CD4-positive, alpha-beta T cell treated with Interleukin-4 for 1 hour (primary cell): ENCODE measurements at regions not wholly inside any gene's neighbourhood (a gene's known extent, or its start where the extent isn't known, plus 50 kb on each side); places are given as distances from the start of the nearest gene placed in this dataset.

Experiments
- DNase-seq, 2 donors: peaks; one replicate each; pipeline ENCODE4 v3.0.0-alpha.2; 2020 to 2022

DNA sequence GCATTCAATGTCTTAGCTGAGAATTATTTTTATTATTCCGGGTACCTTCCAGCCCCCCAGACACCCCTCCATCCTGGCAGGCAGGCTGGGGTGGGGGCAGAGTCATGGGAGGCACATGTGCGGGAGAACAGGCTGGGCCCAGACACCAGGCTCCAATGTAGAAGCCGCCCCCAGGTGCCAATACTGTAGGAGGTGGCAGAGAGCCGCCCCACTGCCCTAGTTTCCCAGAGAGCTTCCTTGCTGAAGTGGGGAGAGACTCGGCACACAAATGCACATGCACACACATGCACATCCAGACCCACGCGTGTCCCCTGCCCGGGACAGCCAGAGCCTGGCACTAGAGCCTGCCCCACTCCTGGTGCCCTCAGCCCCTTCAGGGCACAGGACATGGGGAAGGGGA is 98.4 kb upstream of the LINGO1 start:
- no peak for DNase-seq

DNA sequence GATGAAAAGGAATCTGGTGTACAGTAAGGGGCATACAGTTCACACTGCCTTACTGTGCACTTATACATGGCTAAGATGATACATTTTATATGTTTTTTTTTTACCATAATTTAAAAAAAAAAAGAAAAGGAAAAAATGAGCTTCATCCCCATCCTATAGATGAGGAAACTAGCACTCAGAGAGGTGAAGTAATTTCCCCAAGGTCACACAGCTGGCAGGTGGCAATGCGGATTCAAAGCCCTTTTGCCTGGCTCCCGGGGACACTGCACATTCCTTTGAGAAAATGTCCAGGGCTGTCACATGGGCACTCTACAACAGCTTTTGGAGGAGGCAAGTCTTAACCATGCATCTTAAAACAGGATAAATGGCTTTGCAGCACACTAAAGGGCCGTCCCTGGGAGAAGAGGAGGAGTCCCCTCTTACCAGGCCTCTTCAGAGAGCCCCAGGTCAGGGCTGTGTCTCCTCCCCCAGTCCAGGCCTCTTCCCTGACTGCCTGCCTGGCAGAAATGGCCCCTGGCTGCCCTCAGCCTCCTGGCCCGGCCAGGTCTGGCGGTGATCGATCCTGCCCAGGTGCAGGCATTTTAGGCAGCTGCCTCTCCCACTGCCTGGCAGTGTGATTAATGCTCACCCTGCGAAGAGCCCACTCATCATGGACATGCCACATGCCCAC is 95.1 kb upstream of the LINGO1 start:
- no peak for DNase-seq

DNA sequence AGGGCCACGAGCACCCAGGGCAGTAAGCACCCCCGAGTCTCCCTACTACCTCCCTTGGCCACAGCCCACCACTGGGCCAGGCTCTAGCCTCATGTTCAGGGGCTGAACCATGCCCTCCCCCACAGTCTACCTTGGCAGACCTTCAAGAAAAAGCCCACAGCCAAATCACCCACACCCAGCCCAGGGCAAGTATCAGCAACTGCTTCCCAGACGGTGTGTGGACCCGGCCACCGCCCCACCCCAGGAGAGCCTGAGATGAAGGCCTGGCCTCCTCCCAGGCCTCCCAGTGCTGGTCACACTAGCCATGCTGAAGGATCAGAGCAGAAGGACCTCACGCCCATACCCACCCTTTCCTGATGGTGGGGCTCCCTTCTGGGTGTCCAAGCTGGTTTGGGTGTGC is 92.0 kb upstream of the LINGO1 start:
- DNase-seq, result no peak

DNA sequence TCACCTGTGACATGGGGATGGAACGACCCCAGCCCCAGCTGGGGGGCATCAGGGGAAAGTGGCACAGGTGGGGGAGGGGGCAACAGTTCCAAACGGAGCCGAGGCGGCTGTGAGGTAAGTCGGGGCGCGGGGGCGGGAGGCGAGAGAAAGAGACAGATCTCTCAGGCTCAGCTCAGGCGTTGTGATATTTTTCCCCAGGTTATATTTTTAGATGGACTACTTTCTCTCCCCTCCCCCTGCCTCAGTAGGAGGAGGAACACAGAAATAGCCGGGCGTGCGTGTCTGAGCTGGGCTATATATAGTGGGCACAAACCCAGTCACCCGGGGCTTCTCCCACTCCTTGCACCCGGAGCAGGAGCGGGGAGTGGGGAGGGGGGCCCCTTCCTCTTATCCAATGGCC is 91.0 kb upstream of the LINGO1 start:
- no peak for DNase-seq

DNA sequence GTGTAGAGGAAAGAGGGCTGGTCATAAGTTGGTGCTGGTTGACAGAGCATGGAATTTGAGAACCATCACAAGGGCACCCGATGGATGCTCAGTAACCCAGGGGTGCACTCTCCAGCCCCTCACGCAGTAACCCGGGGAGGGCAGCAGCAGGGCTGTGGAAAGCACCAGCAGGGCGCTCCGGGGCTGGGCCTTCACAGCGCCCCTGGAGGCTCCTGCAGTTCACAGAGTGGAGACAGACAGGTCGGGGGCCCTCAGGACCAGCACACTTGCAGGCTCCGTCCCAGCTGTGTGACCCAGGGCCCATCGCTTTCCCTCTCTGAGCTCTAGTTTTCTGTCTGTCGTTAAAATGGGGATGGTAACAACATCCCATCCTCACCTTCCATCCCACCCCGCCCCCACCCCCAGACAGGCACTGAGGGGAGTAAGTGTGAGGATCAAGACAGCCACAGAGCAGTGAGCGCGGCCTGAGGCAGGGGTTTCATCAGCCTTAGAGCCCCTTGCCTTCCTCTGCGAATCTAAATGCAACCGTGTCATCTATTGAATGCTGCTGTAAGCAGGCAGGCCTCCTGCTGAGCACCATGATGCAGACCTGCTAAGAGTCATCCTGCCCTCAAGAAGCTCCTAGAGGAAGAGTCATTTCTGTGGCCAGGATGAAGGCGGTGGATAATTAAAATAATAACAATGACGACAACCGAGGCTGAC is 90.2 kb upstream of the LINGO1 start:
- no peak for DNase-seq

DNA sequence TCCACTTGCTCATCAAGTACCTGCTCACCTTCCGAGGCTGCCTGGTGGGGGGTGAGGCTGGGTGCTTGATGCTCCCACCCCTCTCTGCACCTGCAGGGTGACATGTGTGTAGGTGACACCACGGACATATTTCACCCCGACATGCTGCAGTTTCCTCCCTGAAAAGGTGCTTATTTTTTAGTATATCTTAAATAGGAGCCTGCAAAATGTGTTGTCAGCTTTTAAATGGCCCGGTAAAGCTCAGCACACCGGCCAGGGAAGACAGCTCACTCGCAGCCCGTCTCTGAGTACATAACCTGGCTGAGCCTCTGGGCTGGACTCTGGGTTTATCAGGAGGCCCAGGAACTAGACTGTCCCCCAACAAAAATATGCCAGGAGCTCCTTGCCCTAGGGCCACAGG is 89.3 kb upstream of the LINGO1 start:
- no peak for DNase-seq

DNA sequence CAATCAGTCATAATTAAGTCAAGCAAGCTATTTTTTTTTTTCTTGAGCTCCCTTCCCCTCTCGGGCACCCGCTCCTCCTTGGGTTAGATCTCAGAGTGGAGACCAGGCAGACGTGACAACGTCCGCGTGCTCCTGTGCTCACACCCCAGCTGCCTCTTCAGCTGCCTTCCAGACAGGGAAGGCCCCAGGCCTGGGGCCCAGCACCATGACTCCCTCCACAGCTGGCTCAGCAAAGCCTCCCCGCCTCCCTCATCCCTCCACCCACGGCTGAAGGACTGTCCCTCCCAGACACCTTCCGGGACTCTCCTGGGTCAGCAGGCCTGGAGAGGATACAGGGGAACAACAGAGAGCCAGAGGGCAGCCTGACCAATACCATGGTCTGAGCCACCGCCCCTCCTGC is 87.9 kb upstream of the LINGO1 start:
- DNase-seq, result no peak

DNA sequence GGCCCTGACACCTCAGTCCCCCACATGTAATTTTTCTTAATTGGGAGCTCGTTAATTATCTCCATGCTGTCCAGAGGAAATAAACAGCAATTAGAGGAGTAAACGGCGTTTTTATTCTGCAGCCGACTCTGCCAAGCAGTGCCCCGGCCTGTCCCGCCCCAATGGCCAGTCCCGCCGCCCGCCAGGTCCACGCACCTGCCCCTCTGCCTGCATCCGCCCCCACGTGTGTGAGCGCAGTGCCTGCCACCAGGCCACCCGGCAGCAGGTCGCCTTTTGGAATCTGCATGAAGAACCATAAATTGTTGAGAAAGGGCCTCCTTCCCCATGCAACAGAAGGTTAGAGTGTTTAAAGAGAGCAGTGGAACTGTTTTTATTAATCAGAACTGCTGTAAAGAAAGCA is 87.5 kb upstream of the LINGO1 start:
- no peak for DNase-seq

DNA sequence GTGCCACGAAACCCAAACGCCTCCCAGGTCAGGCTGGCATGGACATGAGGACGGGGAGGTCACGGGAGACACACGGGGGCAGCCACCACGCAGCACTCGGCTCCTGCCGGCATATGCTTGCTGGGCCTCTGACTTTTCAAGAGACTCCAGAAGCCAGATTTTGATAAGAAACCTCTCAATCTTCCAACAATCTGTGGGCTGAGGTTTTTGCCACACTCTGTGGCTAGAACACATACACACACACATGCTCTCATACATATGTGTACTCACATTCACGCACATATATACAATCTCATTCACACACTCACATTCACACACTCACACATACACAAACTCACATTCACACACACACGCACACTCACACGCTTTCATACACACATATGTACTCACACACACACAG is 86.7 kb upstream of the LINGO1 start:
- DNase-seq, result no peak

DNA sequence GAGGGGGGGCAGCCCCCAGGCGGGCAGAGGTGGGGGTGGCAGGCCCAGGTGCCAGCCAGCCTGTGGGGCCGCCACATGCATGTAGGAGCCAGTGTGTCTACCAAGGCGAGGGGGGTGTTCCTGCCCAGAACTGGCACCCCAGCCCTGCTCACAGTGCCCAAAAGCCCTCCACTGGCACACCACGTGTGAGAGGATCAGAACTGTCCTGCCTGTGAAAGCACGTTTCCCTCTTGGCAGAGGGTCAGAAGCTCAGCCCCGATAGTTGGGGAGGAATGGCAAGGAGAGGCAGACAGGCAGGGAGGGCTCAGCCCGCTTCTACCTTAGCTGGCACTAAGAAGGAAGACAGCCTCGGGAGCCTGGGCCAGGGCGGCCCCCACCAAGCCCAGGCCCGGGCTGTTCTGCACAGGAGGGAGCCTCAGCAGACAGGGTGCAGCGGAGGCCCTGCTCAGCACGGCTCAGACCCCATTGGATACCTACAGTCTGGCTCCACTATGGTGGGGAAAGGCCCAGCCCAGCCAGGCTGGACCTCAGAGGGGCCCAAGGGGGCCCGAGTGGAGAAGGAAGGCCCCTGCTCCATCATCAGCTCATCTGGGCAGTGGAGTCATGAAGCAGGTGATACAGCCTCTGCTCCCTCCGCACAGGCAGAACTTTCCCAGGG is 84.8 kb upstream of the LINGO1 start:
- no peak for DNase-seq

DNA sequence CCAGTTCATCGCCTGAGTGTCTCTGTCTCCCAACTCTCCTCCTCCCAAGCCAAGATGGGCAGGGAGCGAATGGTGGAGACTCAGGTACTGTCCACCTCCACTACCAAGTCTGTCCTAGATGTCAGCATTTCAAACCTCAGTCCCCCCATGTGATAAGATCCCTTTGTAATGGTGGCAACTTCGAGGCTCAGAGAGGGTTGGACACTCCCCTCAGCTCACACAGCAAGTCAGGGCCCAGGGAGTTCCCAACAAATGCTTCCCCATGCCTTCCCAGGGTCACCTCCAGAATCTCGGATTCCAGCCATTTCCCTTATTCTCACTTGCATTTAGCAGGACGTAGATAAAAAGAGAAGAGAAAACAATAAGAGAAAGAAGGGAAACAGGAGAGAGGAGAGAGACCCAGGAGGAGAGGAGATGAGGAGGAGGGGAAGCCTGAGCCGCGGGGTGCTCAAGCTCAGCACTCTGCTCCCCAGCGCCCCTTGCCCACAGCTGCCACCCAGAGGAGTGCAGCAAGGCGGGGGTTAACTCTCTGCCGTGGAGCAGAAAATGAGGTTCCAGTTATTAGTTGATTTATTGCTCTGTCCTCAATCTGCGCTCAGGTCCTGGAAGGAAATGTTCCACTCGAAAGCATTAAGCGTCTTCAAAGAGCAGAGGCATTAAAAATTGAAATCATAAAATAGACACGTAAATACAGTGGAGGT is 84.1 kb upstream of the LINGO1 start:
- no peak for DNase-seq

DNA sequence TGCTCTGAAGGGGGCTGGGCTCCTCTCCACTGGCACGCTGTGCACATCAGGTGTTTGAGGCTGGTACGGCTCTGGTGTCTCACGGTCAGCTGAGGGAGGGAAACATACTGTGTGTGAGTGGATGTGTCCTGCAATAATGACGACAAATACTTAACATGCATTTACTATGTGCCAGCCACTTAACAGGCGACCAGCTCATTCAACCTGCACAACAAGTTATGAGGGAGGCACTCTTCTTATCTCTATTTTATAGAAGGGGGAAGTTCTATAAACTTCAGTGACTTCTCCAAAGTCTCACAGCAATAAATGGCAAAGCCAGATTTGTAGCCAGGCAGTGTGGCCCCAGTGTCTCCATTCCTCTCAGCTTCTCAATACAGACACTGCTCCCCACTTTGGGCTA is 83.1 kb upstream of the LINGO1 start:
- no peak for DNase-seq

DNA sequence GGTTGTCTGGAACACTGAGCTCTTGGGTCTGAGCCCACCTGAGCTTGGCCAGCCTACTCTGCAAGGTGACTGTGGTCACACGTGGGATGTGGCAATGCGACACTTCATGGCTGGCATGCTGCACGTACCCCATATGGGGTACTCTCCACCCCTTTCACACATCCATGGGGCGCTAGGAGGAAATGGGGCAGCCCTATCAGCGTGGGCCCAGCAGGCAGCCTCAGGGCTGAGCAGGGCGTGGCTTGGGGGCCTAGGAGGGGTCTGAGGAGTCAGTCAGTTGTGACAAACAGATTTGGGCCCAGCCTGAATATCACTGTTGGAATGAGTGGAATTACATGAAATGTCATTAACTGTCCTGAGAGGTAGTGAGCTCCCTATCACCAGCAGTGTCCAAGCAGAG is 82.3 kb upstream of the LINGO1 start:
- DNase-seq, result no peak

DNA sequence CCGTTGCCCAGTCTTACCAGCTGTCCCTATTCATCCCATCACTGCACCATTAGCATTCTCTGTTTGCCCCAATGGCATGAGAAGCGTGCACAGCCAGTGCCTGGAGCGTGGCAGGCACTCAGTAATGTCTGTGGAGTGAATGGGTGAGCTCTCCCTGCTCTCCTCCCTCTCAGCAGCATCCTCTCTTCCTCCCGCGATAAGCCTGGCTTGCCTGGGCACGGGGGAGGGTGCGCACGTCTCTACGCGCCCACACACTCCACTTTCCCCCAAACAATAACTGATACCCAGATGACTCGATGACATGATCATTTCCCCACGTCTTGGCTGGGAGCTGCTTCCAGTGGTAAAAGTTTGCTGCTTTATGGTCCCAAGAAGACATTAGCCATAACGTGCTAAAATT is 81.8 kb upstream of the LINGO1 start:
- DNase-seq, result no peak

DNA sequence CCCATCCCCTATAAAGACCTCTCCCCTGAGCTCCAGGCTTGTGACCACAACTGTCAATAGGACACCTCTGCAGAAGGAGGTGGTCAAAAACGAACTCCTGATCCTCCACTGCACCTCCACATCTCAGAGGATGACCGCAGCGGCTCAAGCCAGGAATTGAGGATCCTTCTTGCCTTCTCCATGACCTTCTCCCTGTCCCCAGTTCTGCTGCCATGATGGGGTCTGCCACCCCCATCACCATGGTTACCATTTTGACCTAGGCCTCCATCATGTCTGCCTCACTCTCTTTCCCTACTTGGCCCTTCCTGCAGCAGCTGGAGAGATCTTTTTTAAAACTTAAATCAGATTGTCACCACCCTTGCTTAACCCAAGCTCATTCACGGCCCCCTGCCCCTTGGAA is 81.3 kb upstream of the LINGO1 start:
- DNase-seq, result no peak

DNA sequence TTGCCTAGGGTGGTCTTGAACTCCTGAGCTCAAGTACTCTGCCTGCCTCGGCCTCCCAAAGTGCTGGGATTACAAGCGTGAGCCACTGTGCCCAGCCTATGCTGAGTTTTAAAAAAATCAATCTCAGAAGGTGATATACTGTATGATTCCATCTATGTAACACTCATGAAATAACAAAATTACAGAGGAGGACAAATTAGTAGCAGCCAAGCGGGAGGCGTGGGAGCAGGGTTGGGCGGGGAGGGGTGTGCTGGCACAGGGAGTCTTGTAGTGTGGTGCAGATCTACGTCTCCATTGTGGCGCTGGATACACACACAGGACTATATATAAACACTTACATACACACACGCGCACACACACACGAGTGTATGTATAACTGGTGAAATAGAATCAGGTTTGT is 80.6 kb upstream of the LINGO1 start:
- no peak for DNase-seq

DNA sequence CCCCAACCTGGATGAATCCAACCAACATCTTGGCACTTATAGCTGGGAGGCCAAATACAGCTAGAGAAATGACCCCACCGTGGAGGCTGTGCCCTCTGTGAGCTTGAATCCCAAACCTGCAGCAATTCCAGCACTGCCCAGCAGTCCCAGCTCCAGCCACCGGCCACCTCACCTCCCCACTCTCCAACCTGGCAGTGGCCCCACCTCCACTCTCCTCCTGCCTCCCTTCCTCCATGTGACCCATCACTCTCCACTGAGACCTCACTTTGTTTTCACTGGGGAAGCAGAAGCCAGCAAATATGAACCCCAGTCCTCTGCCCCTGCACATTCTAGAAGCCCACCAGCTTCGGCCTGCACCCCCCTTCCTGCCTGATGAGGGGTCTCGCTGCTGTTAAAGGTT is 79.7 kb upstream of the LINGO1 start:
- no peak for DNase-seq

DNA sequence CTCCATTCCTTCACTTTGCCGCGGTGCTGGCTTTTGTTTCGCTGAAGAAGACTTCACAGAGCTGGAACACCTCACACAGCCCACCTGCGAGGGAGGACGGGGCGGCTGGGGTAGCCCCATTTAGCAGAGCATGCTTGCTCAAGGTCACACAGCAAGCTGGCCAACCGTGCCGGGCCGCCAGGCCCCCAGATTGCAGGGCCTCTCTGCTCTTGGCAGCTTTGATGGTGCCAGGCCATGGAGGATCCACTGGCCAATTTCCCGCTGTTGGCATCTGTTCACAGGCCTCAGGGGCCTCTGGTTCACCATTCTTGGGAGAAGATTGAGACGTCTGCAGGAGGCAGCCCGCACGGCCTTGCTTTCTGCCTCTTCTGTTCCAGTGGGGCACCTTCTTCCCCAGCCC is 77.9 kb upstream of the LINGO1 start:
- no peak for DNase-seq

DNA sequence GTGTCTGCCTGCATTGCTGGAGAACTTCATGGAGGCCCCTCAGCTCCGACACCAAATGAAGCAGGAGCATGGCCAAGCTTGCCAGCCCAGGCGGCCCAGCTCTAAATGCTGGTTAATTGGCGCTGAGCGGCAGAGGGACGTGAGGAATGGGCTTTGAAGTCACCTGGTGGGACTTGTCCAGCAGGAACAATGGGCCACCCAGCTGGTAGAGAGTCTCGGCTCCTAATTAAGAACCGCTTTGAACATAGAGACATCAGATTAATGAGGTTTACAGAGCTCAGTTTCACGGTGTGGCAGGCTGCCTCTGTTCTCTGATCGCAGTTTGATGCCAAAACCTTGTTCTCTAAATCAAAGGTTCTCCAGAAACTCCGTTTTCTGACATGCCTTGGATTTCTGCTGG is 77.5 kb upstream of the LINGO1 start:
- no peak for DNase-seq

DNA sequence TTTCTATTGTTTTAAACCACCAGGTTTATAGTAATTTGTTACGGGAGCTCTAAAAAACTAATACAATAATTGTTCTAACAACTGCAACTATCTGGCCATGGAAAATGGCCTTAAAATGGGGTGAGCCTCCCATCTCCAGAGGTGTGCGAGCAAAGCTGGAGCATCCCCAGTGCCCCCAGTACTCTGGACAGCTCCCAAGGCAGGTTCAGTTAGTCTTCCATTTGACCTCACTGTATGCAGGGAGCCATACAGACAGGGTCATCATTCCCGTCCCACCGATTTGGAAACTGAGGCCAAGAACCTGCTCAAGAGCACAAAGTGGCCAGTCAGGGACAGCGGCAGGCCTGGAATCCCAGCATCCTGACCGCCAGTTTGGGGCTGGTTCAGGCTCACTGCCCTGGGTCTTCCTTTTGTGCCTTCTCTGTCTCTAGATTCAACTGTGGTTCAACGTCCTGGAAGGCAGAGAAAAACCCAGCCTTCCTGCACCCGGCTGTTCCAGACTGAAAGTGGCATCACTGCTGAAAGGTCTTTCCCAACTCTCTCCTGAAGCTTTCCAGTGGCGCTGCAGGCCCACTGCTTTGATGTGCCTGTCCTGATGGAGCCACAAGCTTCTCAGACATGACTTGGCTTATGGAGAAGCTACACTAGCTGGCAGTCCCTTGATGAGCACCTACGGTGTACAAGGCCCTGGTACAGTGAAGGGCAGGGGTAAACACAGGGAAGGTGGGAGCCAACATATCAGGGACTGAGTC is 76.6 kb upstream of the LINGO1 start:
- no peak for DNase-seq

DNA sequence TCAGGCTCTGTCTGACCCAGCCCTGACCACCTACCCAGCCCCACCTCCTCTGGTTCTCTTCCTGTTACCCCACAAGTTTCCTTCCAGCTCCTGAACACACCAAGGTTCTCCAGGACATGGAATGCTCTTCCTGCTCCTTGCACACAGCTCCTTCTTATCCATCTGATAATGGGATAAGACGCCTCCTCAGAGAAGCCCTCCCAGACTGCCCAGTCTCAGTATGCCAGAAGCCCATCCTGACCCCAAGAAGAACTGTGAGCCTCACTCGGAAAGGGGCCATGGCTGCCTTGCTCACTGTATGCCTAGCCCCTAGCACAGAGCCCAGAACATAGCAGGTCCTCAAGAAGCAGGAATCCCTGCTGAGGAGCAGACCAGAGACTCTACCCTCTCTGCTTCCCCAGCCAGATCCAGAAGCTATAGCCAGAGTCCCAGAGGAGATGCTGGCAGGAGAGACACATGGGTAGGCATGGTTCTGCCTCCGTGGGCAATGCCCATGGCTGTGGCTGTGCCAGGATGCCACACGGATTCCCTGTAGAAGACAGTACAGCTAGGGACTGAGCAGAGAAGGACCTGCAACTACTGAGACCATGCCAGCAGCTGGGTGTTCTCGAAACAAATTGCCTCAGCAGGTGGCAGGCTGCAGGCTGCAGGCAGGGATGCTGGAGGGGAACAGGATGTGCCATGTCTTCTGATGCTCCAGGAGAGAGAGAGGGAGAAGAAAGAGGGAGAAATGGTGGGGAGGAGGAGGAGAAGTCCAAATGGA is 74.0 kb upstream of the LINGO1 start:
- DNase-seq, result no peak

DNA sequence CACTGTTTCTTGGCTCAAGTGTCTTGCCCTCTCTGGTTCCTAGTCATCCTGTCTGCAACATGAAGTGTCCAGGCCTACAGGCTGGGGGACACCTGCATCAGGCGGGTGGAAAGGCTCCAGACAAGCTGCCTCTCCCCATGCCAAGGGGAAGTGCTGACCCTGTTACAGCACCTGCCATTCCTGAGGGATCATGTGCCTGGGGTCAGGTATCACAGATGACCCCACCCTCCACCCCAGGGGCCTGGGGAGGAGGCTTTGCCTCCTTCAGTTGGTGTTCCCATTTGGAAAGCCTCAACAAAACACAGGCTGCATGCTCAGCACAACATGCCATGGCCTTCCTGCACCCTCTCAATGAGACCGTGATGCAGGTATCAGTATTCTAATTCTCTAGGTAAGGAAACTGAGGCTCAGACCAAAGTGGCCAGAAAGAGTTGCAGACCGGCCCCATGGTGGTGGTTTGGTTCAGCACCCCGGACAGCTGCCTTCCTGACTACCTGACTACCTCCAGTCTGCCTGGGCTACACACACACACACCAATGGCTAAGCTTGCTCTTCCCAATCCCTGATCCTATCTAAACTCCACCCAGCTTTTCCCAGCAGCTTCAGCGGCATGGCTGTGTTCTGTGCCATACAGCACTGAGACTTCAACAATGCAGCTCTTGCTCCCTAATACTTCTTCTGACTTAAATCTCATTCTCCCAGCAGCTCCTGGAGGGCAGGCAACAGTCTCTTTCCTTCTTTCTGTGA is 69.7 kb upstream of the LINGO1 start:
- DNase-seq, result no peak
